CD4-positive, CD25-positive, alpha-beta regulatory T cell (primary cell): ENCODE measurements at regions not wholly inside any gene's neighbourhood (a gene's known extent, or its start where the extent isn't known, plus 50 kb on each side); places are given as distances from the start of the nearest gene placed in this dataset.

Experiments used
- ATAC-seq, 2 donors: fragments of 150-1000 bp; cut with Tn5 transposase; one replicate each; pipeline ENCODE4 v1.10.0; 2021; ENCODE audit warnings: low read depth in 2 of 2, moderate number of reproducible peaks in 2 of 2, moderate library complexity in 1 of 2
- DNase-seq, 3 donors: peaks; one replicate each; pipeline versions ENCODE4 v3.0.0 to v3.0.0-alpha.2; 2012 to 2022; ENCODE audit warnings: mixed read lengths in 1 of 3
- H3K27ac ChIP-seq: one replicate; pipeline ENCODE4 v1.7.0; 2013; ENCODE audit warnings: mild to moderate bottlenecking, low read length; ENCODE audit not compliant: insufficient read depth, poor library complexity, severe bottlenecking
- H3K27me3 ChIP-seq: one replicate; pipeline ENCODE4 v1.7.0; 2013; ENCODE audit warnings: low read length; ENCODE audit not compliant: control insufficient read depth, insufficient read depth
- H3K36me3 ChIP-seq: one replicate; pipeline ENCODE4 v1.7.0; 2013; ENCODE audit warnings: mild to moderate bottlenecking, low read length, moderate library complexity; ENCODE audit not compliant: control insufficient read depth, insufficient read depth
- H3K4me1 ChIP-seq: 2 replicates; pipeline ENCODE4 v1.7.0; 2013; ENCODE audit warnings: mild to moderate bottlenecking, low read length; ENCODE audit not compliant: insufficient read depth, control insufficient read depth, poor library complexity, severe bottlenecking
- H3K4me3 ChIP-seq: one replicate; pipeline ENCODE4 v1.7.0; 2013; ENCODE audit warnings: low read depth, mild to moderate bottlenecking, low read length, moderate library complexity
- H3K9me3 ChIP-seq, 2 experiments: 1 replicate in 1 of 2; 2 replicates in 1 of 2; pipeline ENCODE4 v1.7.0; 2013; ENCODE audit warnings: low read length in 2 of 2, mild to moderate bottlenecking in 1 of 2, moderate library complexity in 1 of 2; ENCODE audit not compliant: control insufficient read depth in 2 of 2
- H3K27ac Mint-ChIP-seq, 3 donors: one replicate each; pipeline ENCODE4 v1.8.0; 2020 to 2022; ENCODE audit warnings: mild to moderate bottlenecking in 3 of 3, mixed read lengths in 3 of 3, moderate library complexity in 2 of 3
- H3K27me3 Mint-ChIP-seq: one replicate; pipeline ENCODE4 v1.8.0; 2022; ENCODE audit warnings: mild to moderate bottlenecking, mixed read lengths
- H3K36me3 Mint-ChIP-seq: one replicate; pipeline ENCODE4 v1.8.0; 2020; ENCODE audit warnings: mixed read lengths
- H3K4me1 Mint-ChIP-seq, 4 donors: one replicate each; pipeline ENCODE4 v1.8.0; 2020 to 2022; ENCODE audit warnings: mixed read lengths in 4 of 4, mild to moderate bottlenecking in 1 of 4
- H3K4me3 Mint-ChIP-seq, 4 donors: one replicate each; pipeline ENCODE4 v1.8.0; 2020 to 2022; ENCODE audit warnings: mild to moderate bottlenecking in 4 of 4, mixed read lengths in 4 of 4, moderate library complexity in 3 of 4
- H3K9me3 Mint-ChIP-seq, 7 donors: one replicate each; pipeline ENCODE4 v1.8.0; 2020 to 2022; ENCODE audit warnings: mixed read lengths in 7 of 7, mild to moderate bottlenecking in 3 of 7, moderate library complexity in 2 of 7

DNA sequence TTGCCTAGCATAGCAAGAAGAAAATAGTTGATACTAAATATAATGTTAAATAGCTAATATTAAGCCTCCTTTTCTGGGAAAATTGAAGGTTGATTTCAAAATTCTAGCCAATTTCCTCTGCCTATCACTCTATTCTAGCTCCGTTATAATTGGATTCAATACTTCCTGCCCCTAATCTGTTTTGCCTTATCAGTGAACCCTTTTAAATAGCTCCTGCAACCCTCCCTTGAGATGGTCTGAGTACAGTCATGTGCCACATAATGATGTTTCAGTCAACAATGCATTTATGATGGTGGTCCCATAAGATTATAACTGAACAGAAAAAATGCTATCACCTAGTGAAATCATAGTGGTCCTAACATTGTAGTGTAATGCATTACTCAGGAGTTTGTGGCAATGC, 79.7 kb upstream of the PBX1 start:
- H3K4me3 Mint-ChIP-seq = no peak overlapping the region
- H3K9me3 ChIP-seq = no peaks in the 10 kb centered on the region
- no peaks in the 10 kb centered on the region for H3K4me1 ChIP-seq
- no peaks in the 10 kb centered on the region for H3K4me1 Mint-ChIP-seq
- no peak overlapping the region for H3K27ac ChIP-seq
- H3K36me3 Mint-ChIP-seq = no peaks in the 10 kb centered on the region
- ATAC-seq = no peak
- H3K27me3 ChIP-seq = no peaks in the 10 kb centered on the region
- peaks cover 0 to 12% (median 6%) of the 10 kb centered on the region in 7 donors for H3K9me3 Mint-ChIP-seq
- no peak overlapping the region for H3K4me3 ChIP-seq
- no peak overlapping the region for H3K27ac Mint-ChIP-seq
- no peak for DNase-seq
- H3K27me3 Mint-ChIP-seq = peaks cover 9% of the 10 kb centered on the region
- no peaks in the 10 kb centered on the region for H3K36me3 ChIP-seq

DNA sequence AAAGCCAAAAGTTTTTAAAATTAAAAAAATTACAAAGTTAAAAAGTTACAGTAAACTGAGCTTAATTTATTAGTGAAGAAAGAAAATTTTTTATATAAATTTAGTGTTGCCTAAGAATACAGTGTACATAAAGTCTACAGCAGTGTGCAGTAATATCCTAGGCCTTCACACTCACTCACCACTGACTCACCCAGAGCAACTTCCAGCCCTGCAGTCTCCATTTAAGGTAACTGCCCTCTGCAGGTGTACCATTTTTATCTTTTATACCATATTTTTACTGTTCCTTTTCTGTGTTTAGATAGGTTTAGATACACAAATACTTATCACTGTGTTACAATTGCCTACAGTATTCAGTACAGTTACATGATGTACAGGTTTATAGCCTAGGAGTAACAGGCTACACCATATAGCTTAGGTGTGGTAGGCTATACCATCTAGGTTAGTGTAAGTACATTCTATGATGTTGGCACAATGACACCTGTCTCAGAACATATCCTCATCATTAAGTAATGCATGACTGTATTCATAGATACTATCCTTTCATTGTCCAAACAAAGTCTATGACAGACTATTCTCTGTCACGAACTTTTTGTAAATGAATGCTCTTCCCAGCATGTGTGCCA, 78.6 kb upstream of the PBX1 start:
- H3K36me3 ChIP-seq = no peaks in the 10 kb centered on the region
- DNase-seq (no peak), ATAC-seq (no peak)
- no peaks in the 10 kb centered on the region for H3K27me3 ChIP-seq
- H3K4me3 Mint-ChIP-seq = no peak overlapping the region
- H3K27ac ChIP-seq = no peak overlapping the region
- H3K27me3 Mint-ChIP-seq = peaks cover 4% of the 10 kb centered on the region
- no peak overlapping the region for H3K4me3 ChIP-seq
- no peaks in the 10 kb centered on the region for H3K4me1 Mint-ChIP-seq
- H3K36me3 Mint-ChIP-seq = no peaks in the 10 kb centered on the region
- H3K27ac Mint-ChIP-seq = no peak overlapping the region
- H3K9me3 ChIP-seq = no peaks in the 10 kb centered on the region
- H3K4me1 ChIP-seq = no peaks in the 10 kb centered on the region
- peaks cover 0 to 10% (median 5%) of the 10 kb centered on the region in 7 donors for H3K9me3 Mint-ChIP-seq

DNA sequence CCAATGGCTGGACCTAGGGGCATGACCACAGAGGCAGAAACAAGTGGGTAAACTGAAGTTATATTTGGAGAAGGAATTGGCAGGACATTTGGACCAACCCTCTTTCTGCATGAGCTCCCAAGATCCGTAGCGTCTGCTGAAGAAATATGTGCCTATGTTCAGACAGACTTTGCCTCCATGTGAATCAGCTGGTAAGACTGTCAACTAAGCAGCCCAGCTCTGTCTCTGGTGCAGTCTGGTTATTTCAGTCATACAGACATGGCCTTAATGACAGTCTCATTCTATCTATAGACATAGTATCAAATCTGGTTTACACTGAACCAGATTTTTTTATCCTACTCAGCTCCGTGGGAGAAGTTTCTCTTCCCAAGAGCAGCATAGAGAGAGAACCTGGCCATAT, 63.1 kb upstream of the PBX1 start:
- H3K4me3 Mint-ChIP-seq = no peak overlapping the region
- no peaks in the 10 kb centered on the region for H3K36me3 ChIP-seq
- H3K9me3 Mint-ChIP-seq = peaks cover 1 to 15% (median 6%) of the 10 kb centered on the region in 7 donors
- H3K27ac Mint-ChIP-seq = no peak overlapping the region
- no peaks in the 10 kb centered on the region for H3K27me3 ChIP-seq
- no peak for DNase-seq
- no peaks in the 10 kb centered on the region for H3K27me3 Mint-ChIP-seq
- no peak for ATAC-seq
- H3K4me1 ChIP-seq = no peaks in the 10 kb centered on the region
- no peak overlapping the region for H3K27ac ChIP-seq
- no peaks in the 10 kb centered on the region for H3K9me3 ChIP-seq
- H3K4me3 ChIP-seq = no peak overlapping the region
- no peaks in the 10 kb centered on the region for H3K4me1 Mint-ChIP-seq
- H3K36me3 Mint-ChIP-seq = no peaks in the 10 kb centered on the region

DNA sequence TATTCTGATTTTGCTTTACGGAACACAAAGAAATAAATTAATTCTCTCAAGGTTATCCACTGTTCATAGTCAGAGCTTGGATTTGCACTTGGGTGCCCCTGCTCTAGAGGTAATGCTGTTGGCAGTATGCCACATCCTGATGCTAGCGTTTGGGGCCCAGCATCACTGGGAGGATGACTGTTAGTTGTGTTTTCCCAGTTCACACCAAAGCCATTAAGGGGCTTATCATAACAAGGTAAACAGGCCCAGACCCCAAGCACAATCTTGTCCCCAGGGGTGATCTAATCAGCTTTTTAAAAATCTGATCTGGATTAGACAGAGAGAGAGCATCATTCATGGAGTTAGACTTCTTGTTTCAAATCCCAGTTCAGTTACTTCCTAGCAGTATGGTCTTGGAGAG, 60.2 kb upstream of the PBX1 start:
- ATAC-seq = no peak
- no peak overlapping the region for H3K27ac Mint-ChIP-seq
- no peaks in the 10 kb centered on the region for H3K36me3 ChIP-seq

DNA sequence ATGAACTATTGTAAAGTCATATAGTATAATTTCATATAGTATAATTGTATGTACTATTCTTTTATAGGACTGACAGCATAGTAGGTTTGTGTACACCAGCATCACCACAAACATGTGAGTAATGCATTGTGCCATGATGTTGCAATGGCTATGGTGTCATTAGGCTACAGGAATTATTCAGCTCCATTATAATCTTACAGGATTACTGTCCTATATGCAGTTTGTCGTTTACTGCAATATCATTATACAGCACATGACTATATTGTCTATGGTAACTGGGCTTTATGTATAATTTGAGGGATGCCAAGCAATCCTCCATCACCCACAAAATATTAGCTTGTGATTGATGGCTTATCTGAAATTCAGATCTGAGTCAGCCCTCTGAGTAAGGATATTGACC, 54.2 kb upstream of the PBX1 start:
- no peaks in the 10 kb centered on the region for H3K36me3 ChIP-seq
- no peak for DNase-seq
- H3K9me3 ChIP-seq = no peaks in the 10 kb centered on the region
- no peak overlapping the region for H3K4me3 Mint-ChIP-seq
- H3K27ac Mint-ChIP-seq = no peak overlapping the region
- H3K9me3 Mint-ChIP-seq = peaks cover 0 to 20% (median 7%) of the 10 kb centered on the region in 7 donors
- H3K36me3 Mint-ChIP-seq = no peaks in the 10 kb centered on the region
- no peaks in the 10 kb centered on the region for H3K4me1 Mint-ChIP-seq
- peaks cover 4% of the 10 kb centered on the region for H3K27me3 Mint-ChIP-seq
- no peaks in the 10 kb centered on the region for H3K4me1 ChIP-seq
- no peak overlapping the region for H3K4me3 ChIP-seq
- no peak overlapping the region for H3K27ac ChIP-seq
- H3K27me3 ChIP-seq = no peaks in the 10 kb centered on the region
- ATAC-seq = no peak

More for the DNA sequence above, 60.2 kb upstream of the PBX1 start:
- Mint-ChIP-seq H3K4me1 (no peaks in the 10 kb centered on the region), H3K4me3 (no peak overlapping the region), H3K27me3 (no peaks in the 10 kb centered on the region), H3K36me3 (no peaks in the 10 kb centered on the region), H3K9me3 (peaks cover under 1 to 29% (median 10%) of the 10 kb centered on the region in 7 donors)
- H3K4me3 ChIP-seq = no peak overlapping the region
- no peak for DNase-seq
- no peaks in the 10 kb centered on the region for H3K4me1 ChIP-seq
- no peak overlapping the region for H3K27ac ChIP-seq
- H3K9me3 ChIP-seq = no peaks in the 10 kb centered on the region
- H3K27me3 ChIP-seq = no peaks in the 10 kb centered on the region
